Adrenal gland (tissue), 5 donors: ENCODE measurements at regions not wholly inside any gene's neighbourhood (a gene's known extent, or its start where the extent isn't known, plus 50 kb on each side); places are given as distances from the start of the nearest gene placed in this dataset.
"Not testable (repeated sequence)": the region's sequence is repeated elsewhere in the genome, so short reads cannot be mapped to it uniquely, and the experiment has no call there.

Experiments used
- CTCF ChIP-seq, 6 experiments: fragments of 450-650 bp in 4 of 6; fragments of 200-600 bp in 2 of 6; sonication (generic) in 1 of 6; IDR thresholded peaks; 1 replicate in 5 of 6; 2 replicates in 1 of 6; pipeline versions ENCODE4 v1.5.1 to v1.8.0; 2016 to 2021; ENCODE audit warnings: antibody characterized with exemption in 6 of 6, mild to moderate bottlenecking in 2 of 6, moderate library complexity in 1 of 6
- POLR2A ChIP-seq, 2 donors: fragments of 450-650 bp; IDR thresholded peaks; one replicate each; pipeline ENCODE4 v1.6.1; 2017; ENCODE audit warnings: antibody characterized with exemption in 2 of 2, mild to moderate bottlenecking in 2 of 2, moderate library complexity in 1 of 2
- donor health status: DM: no; HTN: no; CAD: no.

DNA sequence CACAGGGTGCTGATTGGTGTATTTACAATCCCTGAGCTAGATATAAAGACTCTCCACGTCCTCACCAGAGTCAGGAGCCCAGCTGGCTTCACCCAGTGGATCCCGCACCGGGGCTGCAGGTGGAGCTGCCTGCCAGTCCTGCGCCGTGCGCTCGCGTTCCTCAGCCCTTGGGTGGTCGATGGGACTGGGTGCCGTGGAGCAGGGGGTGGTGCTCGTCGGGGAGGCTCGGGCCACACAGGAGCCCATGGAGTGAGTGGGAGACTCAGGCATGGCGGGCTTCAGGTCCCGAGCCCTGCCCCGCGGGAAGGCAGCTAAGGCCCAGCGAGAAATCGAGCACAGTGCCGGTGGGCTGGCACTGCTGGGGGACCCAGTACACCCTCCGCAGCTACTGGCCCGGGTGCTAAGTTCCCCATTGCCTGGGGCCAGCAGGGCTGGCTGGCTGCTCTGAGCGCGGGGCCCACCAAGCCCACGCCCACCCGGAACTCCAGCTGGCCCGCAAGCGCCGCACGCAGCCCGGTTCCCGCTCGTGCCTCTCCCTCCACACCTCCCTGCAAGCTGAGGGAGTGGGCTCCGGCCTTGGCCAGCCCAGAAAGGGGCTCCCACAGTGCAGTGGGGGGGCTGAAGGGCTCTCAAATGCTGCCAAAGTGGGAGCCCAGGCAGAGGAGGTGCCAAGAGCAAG lies 66.2 kb downstream of the MAP10 start:
- TF ChIP-seq CTCF, POLR2A (IDR thresholded peaks at IDR 0.05): not testable (repeated sequence)
